ENCODE measurements at regions not wholly inside any gene's neighbourhood (a gene's known extent, or its start where the extent isn't known, plus 50 kb on each side); places are given as distances from the start of the nearest gene placed in this dataset.
A peak's percentile ranks its signal among the peaks of the same experiment; 100 is the strongest.
"Not testable (repeated sequence)": the region's sequence is repeated elsewhere in the genome, so short reads cannot be mapped to it uniquely, and the experiment has no call there.

DNA sequence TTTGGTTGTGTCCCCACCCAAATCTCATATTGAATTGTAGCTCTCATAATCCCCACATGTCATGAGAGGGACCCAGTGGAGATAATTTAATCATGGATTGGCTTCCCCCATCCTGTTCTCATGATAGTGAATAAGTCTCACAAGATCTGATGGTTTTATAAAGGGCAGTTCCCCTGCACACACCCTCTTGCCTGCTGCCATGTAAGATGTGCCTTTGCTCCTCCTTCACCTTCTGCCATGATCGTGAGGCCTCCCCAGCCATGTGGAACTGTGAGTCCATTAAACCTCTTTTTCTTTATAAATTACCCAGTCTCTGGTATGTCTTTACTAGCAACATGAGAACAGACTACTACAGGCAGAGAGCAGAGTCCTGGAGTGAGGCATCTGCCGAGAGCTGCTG is 90.2 kb upstream of the SLC45A1 start:
- not testable (repeated sequence) for DNase-seq

DNA sequence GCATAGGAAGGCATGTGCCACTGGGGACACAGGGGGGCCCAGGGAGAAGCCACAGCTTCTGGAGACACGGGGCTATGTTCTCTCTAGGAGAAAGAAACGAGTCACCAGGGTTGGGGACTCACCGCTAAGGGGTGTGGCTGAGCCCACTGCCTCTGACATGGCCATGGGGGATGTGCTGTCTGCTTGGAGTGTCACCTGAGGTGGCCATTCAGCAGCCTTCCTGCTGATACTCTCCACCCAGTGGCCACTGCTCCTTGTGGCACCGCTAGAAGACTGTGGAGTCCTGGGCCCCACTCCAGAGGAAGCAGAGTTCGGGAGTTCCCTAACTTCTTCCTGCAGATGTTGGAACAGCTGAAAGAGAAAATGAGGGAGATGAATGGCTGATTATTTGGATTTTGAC is 91.2 kb upstream of the SLC45A1 start:
- DNase-seq = no peak

DNA sequence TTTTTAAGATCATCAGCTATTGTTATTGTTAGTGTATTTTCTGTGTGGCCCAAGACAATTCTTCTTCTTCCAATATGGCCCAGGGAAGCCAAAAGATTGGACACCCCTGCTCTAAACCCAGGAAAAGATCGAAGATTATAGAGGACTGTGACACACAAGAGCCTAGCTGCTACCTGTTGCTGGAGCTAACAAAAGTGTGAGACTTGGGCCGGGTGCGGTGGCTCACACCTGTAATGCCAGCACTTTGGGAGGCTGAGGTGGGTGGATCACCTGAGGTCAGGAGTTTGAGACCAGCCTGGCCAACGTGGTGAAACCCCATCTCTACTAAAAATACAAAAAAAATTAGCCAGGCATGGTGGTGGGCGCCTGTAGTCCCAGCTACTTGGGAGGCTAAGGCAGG is 91.9 kb upstream of the SLC45A1 start:
- not testable (repeated sequence) for DNase-seq

DNA sequence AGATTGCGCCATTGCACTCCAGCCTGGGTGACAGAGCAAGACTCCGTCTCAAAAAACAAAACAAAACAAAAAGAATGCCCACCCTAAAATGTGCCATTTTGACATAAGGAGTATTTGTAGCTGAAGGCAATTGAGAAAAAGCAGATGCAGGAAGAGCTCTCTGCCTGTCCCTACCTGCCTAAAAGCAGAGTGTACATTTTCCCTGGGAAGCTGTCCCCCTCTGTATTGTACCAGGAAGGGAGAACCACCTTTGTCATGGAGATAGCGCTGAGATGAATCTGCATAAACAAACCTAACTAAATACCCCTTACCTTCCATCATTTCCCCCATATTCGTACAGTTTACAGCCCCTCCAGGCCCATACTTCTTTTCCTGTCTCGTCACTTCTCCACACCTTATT is 94.4 kb upstream of the SLC45A1 start:
- no peak for DNase-seq

DNA sequence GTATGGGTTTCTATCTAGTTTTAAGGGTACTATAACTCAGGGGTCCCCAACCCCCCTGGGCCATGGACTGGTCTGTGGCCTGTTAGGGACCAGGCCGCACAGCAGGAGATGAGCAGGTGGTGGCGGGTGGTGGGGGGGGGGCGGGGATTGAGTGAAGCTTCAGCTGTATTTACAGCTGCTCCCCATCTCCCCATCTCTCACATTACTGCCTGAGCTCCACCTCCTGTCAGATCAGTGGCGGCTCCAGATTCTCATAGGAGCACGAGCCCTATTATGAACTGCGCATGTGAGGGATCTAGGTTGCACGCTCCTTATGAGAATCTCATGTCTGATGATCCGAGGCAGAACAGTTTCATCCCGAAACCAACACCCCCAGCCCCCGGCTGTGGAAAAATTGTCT is 95.1 kb upstream of the SLC45A1 start:
- DNase-seq = no peak

DNA sequence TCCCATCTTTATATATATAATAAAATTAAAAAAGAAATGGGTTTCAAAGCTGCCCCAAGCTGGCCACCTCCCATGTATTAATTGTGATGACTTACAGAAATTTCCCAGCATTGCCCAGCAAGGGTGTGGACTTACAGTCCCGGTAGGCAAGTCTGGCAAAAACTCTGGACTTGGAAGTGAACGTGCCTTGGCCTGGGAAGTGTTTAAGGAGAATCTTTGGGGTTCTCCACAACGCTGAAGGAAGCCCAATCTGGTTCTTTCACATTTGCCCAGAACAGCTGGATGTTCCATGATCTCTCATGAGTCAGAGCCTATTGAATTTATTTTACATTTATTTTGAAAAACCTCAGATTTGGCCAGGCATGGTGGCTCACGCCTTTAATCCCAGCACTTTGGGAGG is 98.4 kb upstream of the SLC45A1 start:
- no peak for DNase-seq

DNA sequence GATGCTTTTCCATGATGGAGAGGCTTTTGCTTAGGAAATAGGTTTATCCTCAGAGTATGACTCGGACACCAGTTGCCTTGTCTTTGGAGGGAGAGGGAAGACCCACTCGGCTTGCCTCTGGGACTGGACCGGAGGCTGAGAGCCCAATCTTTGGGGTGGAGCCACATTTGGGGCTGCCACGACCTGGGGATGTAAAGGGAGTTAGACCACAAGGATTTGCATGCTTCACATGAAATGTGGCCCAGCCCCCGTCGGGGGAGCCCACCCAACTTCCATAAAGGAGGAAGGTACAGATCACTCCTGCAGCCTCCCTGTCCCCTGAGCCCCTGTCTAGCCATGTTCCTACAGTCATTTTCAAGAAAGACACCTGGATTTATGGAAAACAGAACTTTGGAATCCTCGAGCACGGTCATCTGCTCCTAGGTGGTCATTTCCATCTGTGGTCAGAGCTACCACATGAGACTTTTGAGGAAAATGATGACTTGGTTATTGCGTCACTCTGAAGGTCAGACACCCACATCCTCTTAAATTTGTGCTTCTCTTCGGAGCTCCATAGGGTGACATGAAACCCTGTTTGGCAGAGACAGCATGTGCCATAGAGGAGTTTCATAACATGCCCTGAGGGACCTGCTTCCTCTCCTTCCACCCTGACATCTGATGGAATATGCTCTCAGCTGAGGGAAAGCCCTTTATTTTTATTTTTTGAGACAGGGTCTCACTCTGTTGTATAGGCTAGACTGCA is 99.4 kb upstream of the SLC45A1 start:
- DNase-seq = no peak

DNA sequence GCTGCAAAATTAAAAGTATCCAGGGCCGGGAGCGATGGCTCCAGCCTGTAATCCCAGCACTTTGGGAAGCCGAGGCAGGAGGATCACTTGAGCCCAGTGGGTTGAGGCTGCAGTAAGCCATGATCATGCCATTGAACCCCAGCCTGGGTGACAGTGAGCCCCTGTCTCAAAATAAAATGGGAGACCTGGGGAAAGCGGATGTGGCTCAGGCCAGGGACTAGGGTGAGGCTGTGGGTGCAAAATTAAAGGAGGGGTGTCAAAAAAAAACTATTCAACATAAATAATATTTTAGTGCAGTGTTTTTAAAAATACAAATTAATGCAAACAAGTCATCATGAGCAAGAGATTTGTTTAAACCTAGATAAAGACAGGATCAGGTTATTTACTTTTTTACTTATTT is 100.1 kb upstream of the SLC45A1 start:
- DNase-seq = no peak

DNA sequence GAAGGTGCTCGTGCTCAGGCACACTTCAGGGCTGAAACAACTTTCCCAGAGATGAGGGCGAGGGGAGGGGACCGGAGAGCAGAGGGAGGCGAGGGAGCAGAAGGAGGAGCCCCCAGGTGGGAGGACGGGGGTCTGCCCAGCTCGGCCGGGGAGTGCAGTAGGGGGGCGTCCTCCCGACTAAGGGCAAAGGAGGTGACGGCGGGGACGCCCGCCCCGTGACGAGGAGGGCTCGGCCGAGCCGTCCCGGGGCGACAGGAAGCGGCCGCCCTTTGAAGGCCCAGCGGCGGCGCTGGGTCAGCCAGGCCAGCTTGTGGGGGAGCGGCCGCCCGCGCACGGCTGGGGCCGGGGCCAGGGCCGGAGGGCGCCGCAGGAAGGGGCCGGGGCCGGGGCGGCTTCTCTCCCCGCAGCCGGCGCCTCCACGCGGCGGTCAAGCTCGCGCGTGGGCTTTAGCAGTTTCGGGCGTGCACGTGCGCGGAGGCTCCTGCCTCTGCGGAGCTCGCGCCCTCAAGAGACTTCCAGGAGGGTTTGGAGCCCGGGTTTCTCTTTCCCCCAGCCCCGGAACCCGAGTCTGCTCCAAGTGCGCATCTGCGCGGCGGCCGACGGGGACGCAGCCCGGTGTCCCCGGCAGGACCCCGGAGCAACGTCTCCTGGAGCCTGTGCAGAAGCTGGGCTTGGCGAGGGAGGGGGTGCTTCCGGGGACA is 100.8 kb upstream of the SLC45A1 start:
- DNase-seq = peak; percentile 27

DNA sequence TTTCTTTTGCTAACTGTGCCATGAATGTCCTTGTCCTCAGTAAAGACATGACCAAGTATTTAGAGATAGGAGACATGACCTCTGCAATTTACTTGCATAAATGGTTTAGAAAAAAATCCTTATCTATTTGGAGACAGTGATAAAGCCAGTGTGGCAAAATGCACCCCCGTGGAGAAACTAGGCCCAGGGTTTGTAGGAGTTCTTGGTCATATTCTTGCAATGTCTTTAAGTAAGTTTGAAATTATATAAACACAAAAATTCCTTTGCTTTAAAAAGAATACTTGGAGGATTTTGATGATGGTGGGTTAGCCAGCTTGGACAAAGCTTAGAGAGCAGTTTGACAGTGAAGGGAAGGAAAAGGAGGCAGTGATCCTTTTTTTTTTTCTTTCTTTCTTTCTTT is 101.9 kb upstream of the SLC45A1 start:
- DNase-seq = no peak

DNA sequence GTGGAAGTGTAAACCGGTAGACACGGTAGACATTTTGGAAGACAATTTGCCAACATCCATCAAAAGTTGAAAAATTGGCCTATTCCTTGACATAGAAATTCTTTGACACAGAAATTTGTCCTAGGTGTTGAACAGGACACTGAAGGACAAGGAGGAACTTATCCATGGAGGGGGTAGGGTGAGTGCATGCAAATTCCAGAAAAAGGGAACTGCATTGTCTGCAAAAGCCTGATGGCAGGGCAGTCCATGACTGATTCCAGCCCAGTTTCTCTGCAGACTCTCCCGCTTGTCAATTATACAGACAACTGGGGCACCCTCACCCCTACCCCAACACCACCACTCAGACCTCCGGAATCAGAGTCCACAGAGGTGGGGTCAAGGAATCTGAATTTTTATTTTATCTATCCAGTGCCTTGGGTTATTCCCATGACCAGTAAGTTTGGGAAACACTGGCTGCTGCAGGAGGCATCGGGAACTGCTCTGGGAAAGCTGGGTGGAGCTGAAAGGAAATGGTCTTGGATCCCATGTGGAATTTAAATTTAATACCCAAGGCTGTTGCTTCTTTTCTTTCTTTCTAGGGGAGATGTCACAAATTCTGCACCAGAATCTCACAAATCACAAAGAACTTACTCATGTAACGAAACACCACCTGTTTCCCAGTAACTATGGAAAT is 103.3 kb upstream of the SLC45A1 start:
- no peak for DNase-seq

DNA sequence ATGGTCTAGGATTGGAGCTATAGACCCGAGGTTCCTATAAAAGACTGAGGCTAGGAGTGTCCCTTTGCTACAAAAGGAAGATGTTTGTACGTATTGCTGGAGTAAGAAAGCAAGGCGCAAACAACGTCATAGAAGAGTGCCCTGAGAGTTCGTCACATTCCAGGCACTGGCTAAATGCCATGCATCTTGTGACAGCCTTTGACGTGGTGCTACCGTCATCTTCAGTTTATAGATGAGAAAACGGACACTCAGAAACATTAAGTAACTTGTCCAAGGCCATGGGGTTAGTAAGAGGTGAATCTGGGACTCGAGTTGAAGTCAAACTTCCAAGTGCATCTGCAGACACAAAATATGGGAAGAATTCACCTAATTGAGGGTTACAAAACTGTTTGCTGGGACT is 104.2 kb upstream of the SLC45A1 start:
- no peak for DNase-seq

DNA sequence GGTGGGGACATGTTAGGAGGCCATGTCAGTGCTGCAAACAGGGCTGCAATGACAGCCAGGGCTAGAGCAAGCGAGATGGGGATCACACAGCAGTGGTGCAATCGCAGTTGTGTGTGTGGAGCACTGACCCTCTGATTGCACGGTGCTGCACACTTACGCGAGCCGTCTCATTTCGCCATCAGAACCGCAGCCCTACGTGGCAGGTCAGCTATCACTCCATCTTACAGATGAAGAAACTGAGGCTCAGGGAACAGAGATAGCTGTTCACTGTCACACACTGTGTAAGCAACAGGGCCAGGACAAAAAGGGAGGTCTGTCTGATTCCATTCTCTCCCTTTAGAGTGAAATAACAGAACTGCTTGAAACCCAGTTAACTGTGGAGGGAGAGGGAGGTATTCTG is 104.8 kb upstream of the SLC45A1 start:
- DNase-seq = no peak

DNA sequence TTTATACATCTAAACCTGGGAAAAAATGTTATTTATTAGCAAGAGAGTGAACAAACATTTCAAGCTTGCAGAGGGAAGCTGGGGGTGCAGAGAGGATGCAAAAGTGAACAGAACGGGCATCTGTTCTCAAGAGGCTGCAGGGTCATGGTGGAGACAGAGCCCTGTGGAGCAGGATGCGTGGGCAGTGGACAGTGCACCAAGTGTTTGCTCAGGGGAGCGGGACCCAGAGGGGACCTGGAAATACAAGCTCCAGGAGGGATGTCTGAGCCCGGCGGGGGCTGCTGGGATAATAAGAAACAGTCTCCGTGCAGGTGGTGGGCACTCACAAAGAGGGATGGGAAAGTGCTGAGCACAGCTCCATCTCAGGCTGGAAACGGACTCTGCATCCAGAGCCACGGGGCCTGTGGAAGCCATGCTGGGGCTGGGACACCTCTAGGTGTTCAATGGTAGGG is 105.3 kb upstream of the SLC45A1 start:
- no peak for DNase-seq

DNA sequence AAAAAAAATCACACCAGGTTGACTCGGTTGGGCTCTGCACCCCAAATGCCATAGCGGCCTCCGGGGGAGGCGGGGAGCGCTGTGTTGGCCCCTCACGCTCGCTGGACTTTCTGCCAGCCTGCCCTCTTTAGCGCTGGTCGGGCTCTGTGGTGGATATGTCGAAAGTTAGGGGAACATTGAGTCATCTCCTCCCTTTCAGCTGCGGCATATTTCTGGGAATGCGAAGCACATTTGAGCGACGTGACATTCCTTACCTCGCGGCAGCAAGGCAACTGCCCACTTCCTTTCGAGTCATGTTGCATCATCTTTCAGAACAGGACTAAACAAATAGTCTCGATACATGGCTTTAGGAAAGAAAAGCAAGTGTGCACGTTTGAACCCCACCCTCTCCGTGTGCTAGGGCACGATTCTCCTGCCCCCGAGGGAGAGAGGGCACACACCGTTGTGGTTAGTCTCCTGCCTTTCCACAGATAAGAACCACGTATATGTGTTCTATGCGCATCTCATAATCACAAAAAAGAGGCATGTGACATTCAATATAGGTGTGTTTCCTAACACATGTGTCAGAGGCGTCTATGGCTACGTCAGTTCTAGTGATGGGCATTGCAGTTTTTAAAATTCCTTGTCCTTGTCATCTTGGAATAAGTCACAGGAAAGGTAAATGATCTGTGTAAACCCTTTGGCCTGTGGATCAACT is 105.9 kb upstream of the SLC45A1 start:
- DNase-seq = no peak

DNA sequence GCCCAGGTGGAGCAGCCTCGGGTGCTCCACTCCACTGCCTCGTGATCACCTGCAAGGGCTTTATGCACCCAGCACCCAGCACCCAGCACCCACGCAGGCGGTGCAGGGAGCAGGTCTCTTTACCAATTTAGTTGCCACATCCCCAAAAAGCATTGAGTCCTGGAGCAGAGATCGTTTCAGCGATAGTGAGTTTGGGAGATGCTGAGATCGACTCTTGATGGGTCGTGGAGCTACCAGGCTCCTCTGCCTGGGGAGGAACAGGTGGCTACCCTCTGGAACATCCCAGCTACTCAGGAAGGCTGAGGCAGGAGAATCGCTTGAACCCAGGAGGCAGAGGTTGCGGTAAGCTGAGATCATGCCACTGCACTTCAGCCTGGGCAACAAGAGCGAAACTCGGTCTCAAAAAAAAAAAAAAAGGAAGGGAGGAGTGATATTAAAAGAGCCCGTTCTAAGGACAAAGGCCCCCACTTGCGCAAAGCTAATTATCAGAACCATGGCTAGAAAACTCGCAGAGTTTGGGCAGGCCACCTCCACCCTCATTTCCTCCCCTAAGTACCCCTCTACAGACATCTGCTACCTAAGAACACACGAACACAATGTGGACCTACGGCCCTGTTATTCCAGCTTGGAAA is 106.5 kb upstream of the SLC45A1 start:
- DNase-seq = no peak

DNA sequence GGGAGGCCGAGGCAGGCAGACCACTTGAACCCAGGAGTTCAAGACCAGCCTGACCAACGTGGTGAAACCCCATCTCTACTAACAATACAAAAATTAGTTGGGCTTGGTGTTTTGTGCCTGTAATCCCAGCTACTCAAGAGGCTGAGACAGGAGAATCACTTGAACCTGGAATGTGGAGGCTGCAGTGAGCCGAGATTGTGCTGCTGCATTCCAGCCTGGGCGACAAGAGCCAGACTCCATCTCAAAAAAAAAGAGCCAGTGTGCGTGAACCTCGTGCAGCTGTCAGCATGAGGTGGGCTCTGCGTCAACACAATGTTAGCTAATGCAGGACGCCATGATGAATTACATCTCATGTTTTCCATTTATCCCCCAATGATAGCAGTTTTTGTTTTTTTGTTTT is 110.7 kb upstream of the SLC45A1 start:
- DNase-seq = no peak

DNA sequence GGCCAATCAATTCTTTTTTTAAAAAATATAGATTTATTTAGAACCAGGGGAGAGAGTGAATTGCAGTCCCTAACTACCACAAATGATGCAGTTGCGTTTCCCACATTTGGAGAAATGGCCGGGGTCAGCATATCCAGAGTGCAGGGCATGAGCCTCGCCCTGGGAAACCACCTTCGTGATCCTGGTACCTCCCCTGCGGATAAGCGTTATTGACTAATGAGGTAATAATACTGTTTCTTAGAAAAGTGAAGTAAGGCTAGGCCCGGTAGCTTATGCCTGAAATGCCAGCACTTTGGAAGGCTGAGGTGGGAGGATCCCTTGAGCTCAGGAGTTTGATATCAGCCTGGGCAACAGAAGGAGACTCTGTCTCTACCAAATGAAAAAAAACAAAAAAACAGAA is 111.5 kb upstream of the SLC45A1 start:
- no peak for DNase-seq

DNA sequence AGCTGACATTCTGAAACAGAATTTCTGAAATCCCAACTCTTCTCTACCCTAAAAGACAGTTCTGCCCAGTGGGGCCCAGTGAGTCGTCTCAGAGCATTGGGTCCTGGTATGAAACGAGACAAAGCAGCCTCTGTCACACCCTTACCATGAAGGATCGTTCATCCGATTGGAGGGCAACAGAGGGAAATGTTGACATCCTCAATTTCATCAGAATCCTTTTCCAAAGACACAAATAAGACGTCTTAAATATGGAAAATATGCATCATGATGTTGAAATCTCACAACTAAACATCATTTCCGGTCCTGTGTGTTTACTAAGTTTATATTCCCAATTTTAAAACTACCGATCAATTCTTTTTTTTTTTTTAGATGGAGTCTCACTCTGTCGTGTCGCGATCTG is 112.1 kb upstream of the SLC45A1 start:
- no peak for DNase-seq

DNA sequence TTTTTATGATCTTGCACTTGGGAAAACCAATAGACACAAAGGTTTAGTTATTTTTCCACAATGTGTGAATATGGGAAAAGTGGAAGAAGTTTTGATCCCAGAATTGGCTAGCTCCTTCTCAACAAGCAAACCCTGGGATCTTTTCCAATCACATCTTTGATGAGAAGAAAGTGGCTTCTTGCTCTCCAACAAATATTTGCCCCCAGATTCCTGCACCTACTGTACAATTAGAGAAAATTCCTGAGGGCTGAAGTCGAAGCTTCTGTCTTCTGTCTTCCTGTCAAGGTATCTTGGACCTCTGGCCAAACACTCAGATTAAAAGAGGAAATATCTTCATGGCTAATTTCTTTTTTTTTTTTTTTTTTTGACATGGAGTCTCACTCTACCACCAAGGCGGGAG is 113.1 kb upstream of the SLC45A1 start:
- no peak for DNase-seq

DNA sequence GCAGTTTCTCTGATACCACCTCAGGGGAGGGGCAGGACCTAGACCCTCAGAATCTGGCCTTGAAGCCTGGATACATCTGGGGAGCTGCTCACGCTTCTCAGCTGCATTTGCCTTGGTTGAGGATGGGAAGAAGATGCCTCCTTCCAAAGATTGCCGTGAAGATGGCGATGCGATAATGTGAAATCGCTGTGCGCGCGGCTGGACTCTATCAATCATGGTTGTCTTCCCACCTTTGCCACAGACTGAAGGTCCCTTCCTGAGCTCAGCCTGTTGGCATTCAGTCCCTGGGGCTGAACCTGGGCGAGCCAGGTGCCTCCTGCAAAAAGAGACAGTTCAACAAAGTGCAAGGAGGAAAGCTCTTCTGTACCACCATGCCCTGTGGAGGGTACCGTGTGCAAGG is 114.4 kb upstream of the SLC45A1 start:
- no peak for DNase-seq

DNA sequence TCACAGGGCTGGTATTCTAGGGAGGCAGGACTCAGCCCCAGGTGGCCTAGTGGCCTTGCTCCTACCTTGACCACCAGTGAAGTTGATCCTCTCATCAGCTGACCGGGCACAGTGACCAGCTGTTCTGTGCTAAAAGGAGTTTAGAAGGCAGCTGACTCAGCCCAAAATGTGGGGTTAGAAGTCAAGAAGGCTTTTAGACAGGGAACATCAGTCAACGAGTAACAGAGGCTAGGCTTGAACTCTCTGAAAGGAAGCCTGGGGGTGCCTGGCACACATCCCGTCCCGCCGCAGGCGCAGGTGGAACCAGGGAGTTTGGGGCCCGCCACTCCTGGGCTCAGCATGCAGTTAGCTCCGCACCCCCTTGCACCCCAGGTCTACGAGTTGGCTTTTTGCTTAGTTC is 114.9 kb upstream of the SLC45A1 start:
- no peak for DNase-seq
